T-helper 1 cell treated with Interleukin-12 subunit alpha and Interleukin-12 subunit beta and Interleukin-4 antibody, amounts not matched to agents 30 μg/mL and 1 μg/mL, for 36 hours (primary cell): ENCODE measurements at regions not wholly inside any gene's neighbourhood (a gene's known extent, or its start where the extent isn't known, plus 50 kb on each side); places are given as distances from the start of the nearest gene placed in this dataset.
"Not testable (repeated sequence)": the region's sequence is repeated elsewhere in the genome, so short reads cannot be mapped to it uniquely, and the experiment has no call there.

ENCODE experiments used
- H3K27ac Mint-ChIP-seq: one replicate; pipeline ENCODE4 v1.8.0; 2021; ENCODE audit warnings: mild to moderate bottlenecking, mixed read lengths
- H3K27me3 Mint-ChIP-seq: one replicate; pipeline ENCODE4 v1.8.0; 2021; ENCODE audit warnings: low read depth, mixed read lengths
- H3K36me3 Mint-ChIP-seq: one replicate; pipeline ENCODE4 v1.8.0; 2021; ENCODE audit warnings: low read depth, mixed read lengths
- H3K4me1 Mint-ChIP-seq: one replicate; pipeline ENCODE4 v1.8.0; 2021; ENCODE audit warnings: low read depth, mixed read lengths
- H3K4me3 Mint-ChIP-seq: one replicate; pipeline ENCODE4 v1.8.0; 2021; ENCODE audit warnings: mild to moderate bottlenecking, moderate library complexity, mixed read lengths
- H3K9me3 Mint-ChIP-seq: one replicate; pipeline ENCODE4 v1.8.0; 2021; ENCODE audit warnings: mixed read lengths

DNA sequence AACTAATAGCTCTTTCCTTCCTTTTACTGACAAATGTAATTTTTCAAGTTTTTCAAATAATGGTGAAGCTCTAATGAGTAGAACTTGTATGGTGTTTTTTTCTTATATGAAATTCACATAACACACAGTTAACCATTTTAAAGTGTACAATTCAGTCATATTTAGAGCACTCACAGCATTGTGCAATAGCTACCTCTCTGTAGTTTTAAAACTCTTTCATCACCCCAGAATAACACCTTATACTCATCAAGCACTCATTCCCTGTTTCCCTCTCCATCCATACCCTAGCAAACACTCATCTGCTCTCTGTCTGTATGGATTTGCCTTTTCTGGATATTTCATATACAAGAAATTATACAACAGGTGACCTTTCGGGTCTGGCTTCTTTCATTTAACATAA, 207.9 kb upstream of the SLC38A2 start:
- no peaks in the 10 kb centered on the region for H3K27me3 Mint-ChIP-seq
- peaks cover 38% of the 10 kb centered on the region for H3K9me3 Mint-ChIP-seq
- peaks cover 43% of the 10 kb centered on the region for H3K36me3 Mint-ChIP-seq
- H3K27ac Mint-ChIP-seq = no peak overlapping the region
- no peak overlapping the region for H3K4me3 Mint-ChIP-seq
- H3K4me1 Mint-ChIP-seq = peaks cover 18% of the 10 kb centered on the region

DNA sequence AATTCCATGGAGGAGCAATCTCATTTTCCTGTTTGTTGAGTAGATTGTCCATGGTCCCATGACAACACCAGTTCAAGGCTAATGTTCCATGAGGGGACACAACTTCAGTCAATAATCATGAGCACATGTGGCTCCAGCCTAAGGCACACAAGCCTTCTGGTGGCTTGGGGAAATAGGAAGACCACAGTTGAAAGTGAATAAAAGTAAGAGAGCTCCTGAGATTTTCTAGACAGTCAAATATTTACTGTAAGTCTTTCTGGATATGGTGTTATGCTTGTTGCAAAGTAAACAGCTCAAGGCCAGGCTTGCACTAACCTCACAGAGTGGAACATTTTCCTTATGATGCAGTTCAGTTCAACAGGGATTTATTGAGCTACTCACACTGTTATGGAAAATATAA, 206.9 kb upstream of the SLC38A2 start:
- Mint-ChIP-seq H3K9me3 (peaks cover 29% of the 10 kb centered on the region), H3K4me1 (peaks cover 9% of the 10 kb centered on the region), H3K27me3 (no peaks in the 10 kb centered on the region), H3K4me3 (no peak overlapping the region), H3K27ac (no peak overlapping the region), H3K36me3 (peaks cover 33% of the 10 kb centered on the region)

DNA sequence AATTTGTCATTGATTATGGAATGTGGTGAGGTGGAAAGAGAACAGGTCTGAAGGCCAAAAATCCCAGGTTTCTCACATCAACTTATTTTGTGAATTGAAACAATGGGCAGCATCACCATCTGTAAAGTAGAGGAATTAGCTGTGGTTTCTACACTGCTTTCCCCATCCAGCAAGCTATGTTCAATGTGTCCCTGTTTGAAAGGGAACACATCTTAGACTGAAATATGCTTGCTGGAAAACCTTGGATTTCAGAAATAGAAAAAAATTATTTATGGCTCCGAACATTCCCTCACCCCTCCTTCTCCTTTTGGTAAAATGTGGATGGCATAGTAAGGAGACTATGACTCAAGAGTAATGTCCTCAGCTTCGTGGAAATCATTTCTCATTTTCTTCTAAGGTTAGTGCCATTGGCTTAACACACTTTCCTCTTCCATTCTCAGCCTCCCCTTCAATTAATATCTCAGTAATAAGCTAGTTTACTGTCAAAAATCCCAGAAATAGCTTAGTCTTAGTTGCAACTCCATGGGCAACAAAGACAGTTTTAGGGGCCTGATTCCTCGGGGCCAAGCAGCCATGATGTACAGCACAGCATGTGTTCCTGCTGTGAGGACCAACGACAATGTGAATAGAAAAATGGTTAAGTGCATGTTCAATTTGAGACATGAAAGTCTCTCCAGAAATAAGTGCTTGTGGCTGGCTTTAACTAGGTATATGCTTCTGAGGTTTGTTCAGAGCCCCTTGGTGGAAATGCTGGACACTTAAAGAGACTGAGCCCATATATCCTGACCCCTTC, 205.8 kb upstream of the SLC38A2 start:
- peaks cover 23% of the 10 kb centered on the region for H3K36me3 Mint-ChIP-seq
- H3K9me3 Mint-ChIP-seq = peaks cover 18% of the 10 kb centered on the region
- peaks cover 9% of the 10 kb centered on the region for H3K4me1 Mint-ChIP-seq
- H3K27ac Mint-ChIP-seq = no peak overlapping the region
- no peaks in the 10 kb centered on the region for H3K27me3 Mint-ChIP-seq
- H3K4me3 Mint-ChIP-seq = no peak overlapping the region

DNA sequence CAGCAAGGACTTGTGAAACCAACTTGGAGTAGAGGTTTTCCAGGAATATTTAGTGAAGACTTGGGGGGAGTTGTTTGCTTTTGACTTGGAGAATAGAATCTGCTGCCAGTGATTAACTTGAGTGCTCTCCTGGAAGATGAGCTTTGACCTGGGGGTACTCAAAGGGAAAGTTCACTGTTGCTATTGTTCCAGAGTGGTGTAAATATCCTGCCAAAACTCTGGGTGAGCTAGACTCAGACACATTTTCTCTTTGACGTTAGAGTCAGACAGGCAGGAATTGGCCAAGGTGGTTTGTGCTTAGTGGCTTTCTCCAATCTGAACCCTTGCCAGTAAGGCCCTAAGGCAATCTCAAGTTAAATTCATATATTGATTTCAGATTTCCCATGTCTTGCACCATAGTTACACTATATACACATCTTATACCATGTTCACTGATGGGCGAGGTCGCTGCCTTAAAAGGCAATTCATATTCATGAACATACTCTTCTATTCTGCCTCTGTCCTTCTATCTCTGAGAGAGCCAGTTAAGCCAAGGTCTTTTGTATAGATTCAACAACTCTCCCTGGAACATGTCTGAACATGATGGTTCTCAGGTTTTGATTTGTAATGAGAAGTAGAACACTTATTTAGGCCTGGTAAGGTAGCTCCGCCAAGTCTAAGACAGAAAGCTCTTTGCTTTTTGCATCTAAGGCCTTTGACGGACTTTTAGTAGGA, 204.6 kb upstream of the SLC38A2 start:
- peaks cover 6% of the 10 kb centered on the region for H3K4me1 Mint-ChIP-seq
- H3K27ac Mint-ChIP-seq = no peak overlapping the region
- H3K4me3 Mint-ChIP-seq = no peak overlapping the region
- peaks cover 7% of the 10 kb centered on the region for H3K9me3 Mint-ChIP-seq
- peaks cover 14% of the 10 kb centered on the region for H3K36me3 Mint-ChIP-seq
- no peaks in the 10 kb centered on the region for H3K27me3 Mint-ChIP-seq

DNA sequence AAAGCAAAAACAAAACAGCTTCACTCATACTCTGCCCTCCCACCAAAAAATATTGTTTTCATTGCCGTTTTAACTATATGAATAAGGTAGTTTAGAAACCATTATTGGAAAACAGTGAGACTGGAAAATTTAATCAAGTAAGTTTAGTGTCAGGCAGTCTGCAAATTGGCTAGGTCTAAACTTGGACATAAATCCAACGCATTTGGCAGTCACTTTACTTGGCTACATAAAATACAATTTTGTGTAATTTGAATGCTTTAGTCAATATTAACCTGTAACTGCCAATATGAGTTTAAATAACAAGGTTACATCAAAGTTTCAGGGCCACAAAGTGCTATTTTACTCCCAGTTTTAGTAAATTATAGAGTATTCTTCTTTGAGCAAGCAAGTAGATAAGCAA, 202.3 kb upstream of the SLC38A2 start:
- Mint-ChIP-seq H3K9me3 (peaks cover 3% of the 10 kb centered on the region), H3K27ac (no peak overlapping the region), H3K4me1 (peaks cover 6% of the 10 kb centered on the region), H3K4me3 (no peak overlapping the region), H3K36me3 (peaks cover 8% of the 10 kb centered on the region), H3K27me3 (no peaks in the 10 kb centered on the region)

DNA sequence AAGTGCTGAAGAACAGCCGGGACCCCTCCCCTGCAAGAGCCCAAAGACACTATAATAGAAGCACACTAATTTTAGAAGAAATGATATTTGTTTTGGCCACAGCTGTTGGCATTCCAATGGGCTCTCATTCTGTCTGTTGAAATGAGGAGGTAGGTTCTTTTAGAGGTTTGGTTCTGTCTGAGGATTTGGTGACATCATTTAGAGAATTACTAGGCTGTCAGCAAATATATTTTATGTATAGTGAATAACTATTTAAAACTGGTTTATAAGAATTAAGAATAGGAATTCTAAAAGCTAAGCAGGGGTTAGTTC, 200.7 kb upstream of the SLC38A2 start:
- Mint-ChIP-seq H3K9me3 (peaks cover 14% of the 10 kb centered on the region), H3K4me1 (peaks cover 4% of the 10 kb centered on the region), H3K27me3 (no peaks in the 10 kb centered on the region), H3K27ac (no peak overlapping the region), H3K4me3 (no peak overlapping the region), H3K36me3 (peaks cover 14% of the 10 kb centered on the region)

DNA sequence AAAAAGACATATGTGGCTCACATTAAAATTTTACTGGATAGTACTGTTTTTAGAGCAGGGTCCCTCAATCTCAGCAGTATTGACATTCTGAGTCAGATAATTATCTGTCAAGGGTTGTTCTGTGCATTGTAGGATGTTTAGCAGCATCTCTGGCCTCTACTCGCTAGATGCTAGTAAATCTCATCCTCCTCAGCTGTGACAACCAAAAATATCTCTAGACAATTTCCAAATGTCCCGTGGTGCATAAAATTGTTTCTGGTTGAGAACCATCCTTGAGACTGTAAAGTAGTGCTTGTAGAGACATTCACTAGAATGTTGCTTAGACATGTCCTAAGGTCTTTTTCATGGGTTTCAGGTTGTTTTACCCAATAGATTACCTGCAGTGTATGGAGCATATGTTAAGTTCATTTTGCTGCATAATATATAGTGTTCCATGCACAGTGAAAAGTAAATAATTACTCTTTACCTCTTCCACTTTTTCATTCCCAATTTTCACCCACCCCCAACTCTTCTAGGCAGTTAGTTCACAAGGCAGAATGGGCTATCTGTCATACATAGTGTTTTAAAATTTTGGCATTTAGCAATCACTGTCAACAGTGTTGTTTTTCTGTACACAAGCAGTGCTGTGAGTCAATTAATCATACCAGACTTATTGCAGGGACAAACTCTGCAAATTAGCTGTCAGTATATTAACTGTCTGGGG, 200.2 kb upstream of the SLC38A2 start:
- peaks cover 19% of the 10 kb centered on the region for H3K9me3 Mint-ChIP-seq
- H3K4me3 Mint-ChIP-seq = no peak overlapping the region
- no peak overlapping the region for H3K27ac Mint-ChIP-seq
- peaks cover 17% of the 10 kb centered on the region for H3K36me3 Mint-ChIP-seq
- no peaks in the 10 kb centered on the region for H3K27me3 Mint-ChIP-seq
- peaks cover 4% of the 10 kb centered on the region for H3K4me1 Mint-ChIP-seq

DNA sequence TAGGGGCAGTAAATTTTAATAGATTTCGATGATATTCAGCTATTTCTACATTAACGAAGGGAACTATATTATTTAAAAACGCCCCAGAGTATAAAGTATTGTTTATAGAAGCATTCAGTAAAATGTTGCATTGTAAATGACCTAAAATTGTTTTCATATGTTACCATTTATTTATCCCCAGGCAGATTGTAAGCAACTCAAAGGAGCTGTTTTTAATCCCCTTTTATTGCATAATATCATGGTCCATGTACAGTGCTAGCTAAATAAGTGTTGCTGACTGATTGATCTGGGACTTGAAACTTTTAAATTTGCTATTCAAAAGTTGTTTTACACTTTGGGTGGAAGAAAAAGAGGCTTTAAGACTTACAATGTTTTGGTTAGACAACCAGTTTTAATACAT, 199.0 kb upstream of the SLC38A2 start:
- Mint-ChIP-seq H3K27me3 (no peaks in the 10 kb centered on the region), H3K4me1 (peaks cover 4% of the 10 kb centered on the region), H3K4me3 (no peak overlapping the region), H3K27ac (no peak overlapping the region), H3K9me3 (peaks cover 28% of the 10 kb centered on the region), H3K36me3 (peaks cover 22% of the 10 kb centered on the region)

DNA sequence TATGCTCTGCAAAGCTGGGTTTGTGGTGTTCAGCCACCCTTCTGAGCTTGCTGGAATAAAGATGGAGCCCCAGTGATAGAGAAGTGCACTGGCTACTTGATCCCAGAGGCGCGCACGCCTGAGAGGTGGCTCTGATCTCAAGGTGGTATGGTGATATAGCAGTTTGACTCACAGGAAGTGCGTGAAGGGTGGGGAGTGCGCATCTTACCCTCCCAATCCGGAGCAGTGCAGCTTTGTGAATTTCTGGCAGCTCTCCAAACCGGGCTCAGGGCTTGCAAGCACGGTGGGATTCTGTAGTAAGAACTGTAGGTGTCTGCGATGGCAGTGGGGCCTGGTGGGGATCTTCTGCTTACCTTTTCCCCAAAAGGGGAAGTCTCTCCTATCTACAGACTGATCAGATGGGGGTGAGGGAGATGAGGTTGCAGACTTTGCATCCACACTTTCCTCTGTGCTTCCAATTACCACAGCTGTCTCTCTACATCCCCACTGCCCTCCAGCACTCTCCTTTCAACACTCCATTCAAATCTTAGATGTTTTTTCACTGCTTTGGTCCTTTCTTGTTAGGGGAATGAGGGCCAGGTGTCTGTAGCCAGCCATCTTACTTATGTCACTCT, 197.4 kb upstream of the SLC38A2 start:
- Mint-ChIP-seq H3K4me3 (no peak overlapping the region), H3K9me3 (peaks cover 43% of the 10 kb centered on the region), H3K4me1 (peaks cover 2% of the 10 kb centered on the region), H3K27ac (no peak overlapping the region), H3K27me3 (no peaks in the 10 kb centered on the region), H3K36me3 (peaks cover 27% of the 10 kb centered on the region)

DNA sequence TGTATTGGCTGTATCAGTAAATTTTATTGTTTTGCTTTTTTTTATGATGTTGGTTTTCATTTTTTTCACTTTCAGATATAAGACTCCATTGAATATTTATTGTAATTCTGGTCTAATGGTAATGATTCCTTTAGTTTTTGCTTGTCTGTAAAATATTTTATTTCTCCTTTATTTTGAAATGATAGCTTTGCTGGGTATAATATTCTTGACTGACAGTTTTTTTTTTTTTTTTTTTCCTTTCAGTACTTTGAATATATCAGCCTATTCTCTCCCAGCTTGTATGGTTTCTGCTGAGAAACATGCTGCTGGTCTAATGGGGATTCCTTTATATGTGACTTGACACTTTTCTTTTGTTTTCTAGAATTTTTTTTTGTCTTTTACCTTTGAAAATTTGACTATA, 195.1 kb upstream of the SLC38A2 start:
- Mint-ChIP-seq H3K36me3 (peaks cover 31% of the 10 kb centered on the region), H3K27ac (no peak overlapping the region), H3K9me3 (peaks cover 51% of the 10 kb centered on the region), H3K27me3 (no peaks in the 10 kb centered on the region), H3K4me3 (no peak overlapping the region), H3K4me1 (peaks cover 6% of the 10 kb centered on the region)

DNA sequence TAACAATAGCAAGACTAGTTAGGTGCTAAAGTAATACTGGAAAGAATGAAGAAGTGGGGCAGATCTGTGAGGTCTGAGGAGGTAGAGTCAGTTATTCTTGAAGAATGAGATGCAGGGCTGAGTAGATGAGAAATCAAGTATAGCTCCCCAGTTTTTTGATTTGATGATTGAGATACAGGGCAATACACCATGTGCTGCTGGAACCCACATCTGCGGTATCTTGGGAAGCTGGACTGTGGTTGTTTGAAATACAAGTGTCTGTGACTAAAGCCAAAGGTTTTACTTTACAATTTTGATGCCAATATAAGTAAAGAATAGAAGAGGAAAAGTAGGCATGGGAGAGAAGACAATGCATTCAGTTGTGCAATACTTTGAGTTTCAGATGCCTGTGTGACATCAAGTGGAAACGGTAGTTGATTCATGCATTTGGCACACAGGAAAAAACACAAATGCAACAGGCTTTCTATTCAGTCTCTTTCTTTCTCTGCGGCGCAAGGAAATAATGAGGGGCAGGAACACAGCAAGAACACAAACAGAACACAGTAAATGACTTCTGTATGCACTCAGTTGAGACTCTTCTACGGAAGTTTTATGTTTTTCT, 190.2 kb upstream of the SLC38A2 start:
- Mint-ChIP-seq H3K36me3 (peaks cover 21% of the 10 kb centered on the region), H3K27me3 (no peaks in the 10 kb centered on the region), H3K9me3 (peaks cover 38% of the 10 kb centered on the region), H3K27ac (peak overlapping the region; percentile 34), H3K4me3 (peak overlapping the region; percentile 11), H3K4me1 (peaks cover 15% of the 10 kb centered on the region)

DNA sequence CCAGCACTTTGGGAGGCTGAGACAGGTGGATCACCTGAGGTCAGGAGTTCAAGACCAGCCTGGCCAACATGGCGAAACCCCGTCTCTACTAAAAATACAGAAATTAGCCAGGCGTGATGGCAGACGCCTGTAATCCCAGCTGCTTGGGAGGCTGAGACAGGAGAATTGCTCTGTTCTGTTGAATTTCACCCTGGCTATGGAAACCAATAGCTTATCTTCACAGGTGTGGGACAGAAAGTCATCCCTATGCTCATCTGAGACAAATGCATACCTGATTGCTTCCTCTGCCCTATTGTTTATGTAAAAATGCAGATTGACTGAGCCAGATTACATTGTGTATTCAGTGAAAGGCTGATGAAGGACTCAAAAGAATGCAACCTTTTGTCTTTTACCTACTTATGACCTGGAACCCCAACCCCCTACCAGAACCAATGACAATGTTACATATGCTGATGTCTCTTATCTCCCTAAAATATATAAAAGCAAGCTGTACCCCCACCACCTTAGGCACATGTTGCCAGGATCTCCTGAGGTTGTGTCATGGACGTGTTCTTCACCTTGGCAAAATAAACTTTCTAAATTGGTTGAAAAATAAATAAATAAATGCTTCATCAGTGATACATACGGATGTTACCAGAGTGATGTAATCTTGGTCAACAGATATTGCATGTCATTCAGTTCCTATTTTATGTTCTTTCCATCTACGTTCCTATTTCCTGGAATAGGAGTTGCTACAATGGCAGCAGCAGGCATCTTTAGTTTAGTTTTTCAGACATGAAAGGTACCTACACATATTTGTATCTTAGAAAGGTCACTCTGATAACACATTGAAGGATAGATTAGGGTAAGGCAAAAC, 189.4 kb upstream of the SLC38A2 start:
- H3K4me1 Mint-ChIP-seq = peaks cover 17% of the 10 kb centered on the region
- peaks cover 31% of the 10 kb centered on the region for H3K9me3 Mint-ChIP-seq
- H3K36me3 Mint-ChIP-seq = peaks cover 18% of the 10 kb centered on the region
- H3K4me3 Mint-ChIP-seq, H3K27me3 Mint-ChIP-seq: not testable (repeated sequence)
- peak overlapping the region; percentile 34 for H3K27ac Mint-ChIP-seq

DNA sequence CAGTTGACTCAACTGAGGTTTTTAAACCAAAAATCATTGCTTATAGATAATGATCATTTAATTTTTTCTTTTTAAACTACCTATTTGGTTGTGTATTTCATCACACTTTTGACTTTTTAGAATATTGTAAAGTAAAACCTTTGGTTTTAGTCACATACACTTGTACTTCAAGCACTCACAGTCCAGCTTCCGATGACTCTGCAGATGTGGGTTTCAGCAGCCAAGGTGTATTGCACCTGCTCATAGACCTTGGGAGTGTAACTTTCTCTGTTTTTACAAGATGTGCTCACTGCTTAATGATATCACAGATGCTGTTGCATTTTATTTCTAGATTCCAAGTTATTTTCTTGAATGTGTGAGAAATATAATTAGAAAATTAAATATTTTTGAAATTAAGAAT, 188.3 kb upstream of the SLC38A2 start:
- Mint-ChIP-seq H3K4me1 (peaks cover 20% of the 10 kb centered on the region), H3K27ac (no peak overlapping the region), H3K9me3 (peaks cover 21% of the 10 kb centered on the region), H3K27me3 (no peaks in the 10 kb centered on the region), H3K36me3 (peaks cover 11% of the 10 kb centered on the region), H3K4me3 (no peak overlapping the region)

DNA sequence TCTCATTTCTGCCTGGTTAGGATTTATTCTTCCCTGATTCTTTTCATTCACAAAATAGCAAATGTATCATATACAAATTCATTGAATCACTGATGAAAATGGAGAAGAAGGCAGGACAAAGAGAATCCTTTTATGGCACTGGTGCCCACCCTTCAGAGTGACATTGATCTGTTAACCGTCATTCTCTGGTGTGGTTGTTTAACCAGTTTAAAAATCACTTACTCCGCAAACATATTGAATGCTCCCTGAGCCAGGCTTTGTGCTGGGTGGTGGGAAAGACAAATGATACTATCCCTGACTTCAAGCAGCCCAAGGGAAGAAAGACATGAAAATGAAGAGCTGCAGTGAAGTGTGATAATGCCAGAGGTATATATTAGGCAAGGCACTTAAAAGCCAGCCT, 187.5 kb upstream of the SLC38A2 start:
- no peak overlapping the region for H3K27ac Mint-ChIP-seq
- H3K9me3 Mint-ChIP-seq = peaks cover 14% of the 10 kb centered on the region
- H3K27me3 Mint-ChIP-seq = no peaks in the 10 kb centered on the region
- H3K4me1 Mint-ChIP-seq = peaks cover 23% of the 10 kb centered on the region
- H3K36me3 Mint-ChIP-seq = peaks cover 13% of the 10 kb centered on the region
- no peak overlapping the region for H3K4me3 Mint-ChIP-seq
